ENCODE measurements at regions not wholly inside any gene's neighbourhood (a gene's known extent, or its start where the extent isn't known, plus 50 kb on each side); places are given as distances from the start of the nearest gene placed in this dataset.

GRCh38 chr6:40701352-40702007 is 114.3 kb upstream of the LRFN2 start:
- Histone ChIP-seq H3K4me3 (replicated peaks in 1 of 2; ENCODE audit: low read depth in 1 of 2, low read length in 2 of 2) (no peak overlapping the region), H4K20me1 (ENCODE audit: insufficient read depth) (no peaks in the 10 kb centered on the region), H3K9me2 (ENCODE audit: insufficient read depth) (no peaks in the 10 kb centered on the region), H3K27me3 (ENCODE audit: insufficient read depth, low read length) (peaks cover 41% of the 10 kb centered on the region), H3K4me1 (ENCODE audit: control insufficient read depth in 1 of 2, insufficient read depth in 2 of 2, low read length in 2 of 2) (no peaks in the 10 kb centered on the region), H3K4me2 (ENCODE audit: low read length) (no peak overlapping the region), H3K27ac (ENCODE audit: low read depth, low read length) (no peak overlapping the region), H3K9ac (ENCODE audit: low read length) (no peak overlapping the region), H2AFZ (ENCODE audit: low read depth, low read length, poor library complexity, severe bottlenecking) (no peak overlapping the region), H3K36me3 (ENCODE audit: control insufficient read depth in 1 of 2, insufficient read depth in 2 of 2, low read length in 2 of 2) (no peaks in the 10 kb centered on the region), H3K9me3 (ENCODE audit: control insufficient read depth in 1 of 2, insufficient read depth in 1 of 2, low read depth in 1 of 2, low read length in 2 of 2) (no peaks in the 10 kb centered on the region), H3K79me2 (ENCODE audit: insufficient read depth, low read length) (no peaks in the 10 kb centered on the region)
- ChIA-PET RAD21 (ENCODE audit: low non-redundant PET in 1 of 2, low total read pairs in 2 of 2, uncharacterized antibody in 2 of 2, unreplicated experiment in 2 of 2) (no interaction called here), CTCF (no interaction called here), POLR2A (no interaction called here)
- DNase-seq (ENCODE audit: low read depth, low spot score) (no peak), ATAC-seq (no peak)
- intact Hi-C loops (cut with micrococcal nuclease): no loop called here
- BruUV-seq (replicated peaks): no TSS peak
- TF ChIP-seq JUND (IDR thresholded peaks at IDR 0.05): no peak
- no peak for TF ChIP-seq ELF1 (IDR thresholded peaks at IDR 0.05; ENCODE audit: borderline replicate concordance, low read depth)
- no peak for TF ChIP-seq CEBPB (IDR thresholded peaks at IDR 0.05; ENCODE audit: low read depth)
- TF ChIP-seq POLR2A (IDR thresholded peaks at IDR 0.05; ENCODE audit: borderline replicate concordance, extremely low read depth, insufficient read depth, insufficient read length): no peak
- no peak for TF ChIP-seq RAD21 (IDR thresholded peaks at IDR 0.05; ENCODE audit: low read depth)

GRCh38 chr6:40700006-40700580 is 112.9 kb upstream of the LRFN2 start:
- H3K79me2 ChIP-seq (ENCODE audit: insufficient read depth, low read length): no peaks in the 10 kb centered on the region
- no peaks in the 10 kb centered on the region for H3K36me3 ChIP-seq (ENCODE audit: control insufficient read depth in 1 of 2, insufficient read depth in 2 of 2, low read length in 2 of 2)
- no peak overlapping the region for H3K27ac ChIP-seq (ENCODE audit: low read depth, low read length)
- no peak overlapping the region for H3K9ac ChIP-seq (ENCODE audit: low read length)
- H2AFZ ChIP-seq (ENCODE audit: low read depth, low read length, poor library complexity, severe bottlenecking): no peak overlapping the region
- H3K27me3 ChIP-seq (ENCODE audit: insufficient read depth, low read length): peaks cover 49% of the 10 kb centered on the region
- no peaks in the 10 kb centered on the region for H3K9me2 ChIP-seq (ENCODE audit: insufficient read depth)
- no peaks in the 10 kb centered on the region for H3K4me1 ChIP-seq (ENCODE audit: control insufficient read depth in 1 of 2, insufficient read depth in 2 of 2, low read length in 2 of 2)
- ATAC-seq: no peak
- H3K9me3 ChIP-seq (ENCODE audit: control insufficient read depth in 1 of 2, insufficient read depth in 1 of 2, low read depth in 1 of 2, low read length in 2 of 2): no peaks in the 10 kb centered on the region
- H3K4me2 ChIP-seq (ENCODE audit: low read length): no peak overlapping the region
- CTCF ChIA-PET: no interaction called here
- DNase-seq (ENCODE audit: low read depth, low spot score): no peak
- BruUV-seq (replicated peaks): no TSS peak
- H3K4me3 ChIP-seq (replicated peaks in 1 of 2; ENCODE audit: low read depth in 1 of 2, low read length in 2 of 2): no peak overlapping the region
- RAD21 ChIA-PET (ENCODE audit: low non-redundant PET in 1 of 2, low total read pairs in 2 of 2, uncharacterized antibody in 2 of 2, unreplicated experiment in 2 of 2): no interaction called here
- POLR2A ChIA-PET: no interaction called here
- intact Hi-C loops (cut with micrococcal nuclease): no loop called here
- no peaks in the 10 kb centered on the region for H4K20me1 ChIP-seq (ENCODE audit: insufficient read depth)
- TF ChIP-seq ATF3 (IDR thresholded peaks at IDR 0.05): no peak
- no peak for TF ChIP-seq ZNF274 (IDR thresholded peaks at IDR 0.05; ENCODE audit: low read depth, low read length)
- TF ChIP-seq EZH2phosphoT487 (IDR thresholded peaks at IDR 0.05; ENCODE audit: borderline replicate concordance): no peak
- no peak for TF ChIP-seq POLR2A (IDR thresholded peaks at IDR 0.05; ENCODE audit: borderline replicate concordance, extremely low read depth, insufficient read depth, insufficient read length)
- TF ChIP-seq ZFX (IDR thresholded peaks at IDR 0.05): no peak
- TF ChIP-seq SRF (IDR thresholded peaks at IDR 0.05; ENCODE audit: low read depth): no peak
- TF ChIP-seq ZBTB33 (IDR thresholded peaks at IDR 0.05; ENCODE audit: extremely low read depth, insufficient replicate concordance, low read length): no peak
- no peak for TF ChIP-seq CBX3 (IDR thresholded peaks at IDR 0.05; ENCODE audit: low read depth)
- no peak for TF ChIP-seq CEBPB (IDR thresholded peaks at IDR 0.05; ENCODE audit: low read depth)
- no peak for TF ChIP-seq SIN3A (IDR thresholded peaks at IDR 0.05; ENCODE audit: low read depth)
- TF ChIP-seq FOSL1 (IDR thresholded peaks at IDR 0.05; ENCODE audit: low read depth): no peak
- TF ChIP-seq CTCF (IDR thresholded peaks at IDR 0.05 in 2 of 3, conservative IDR thresholded peaks at IDR 0.05 in 1 of 3; ENCODE audit: borderline replicate concordance in 1 of 3, insufficient read depth in 1 of 3, low read depth in 2 of 3, low read length in 2 of 3): no peak
- TF ChIP-seq EGR1 (IDR thresholded peaks at IDR 0.05; ENCODE audit: low read depth): no peak
- TF ChIP-seq SP1 (IDR thresholded peaks at IDR 0.05; ENCODE audit: low read depth): no peak
- no peak for TF ChIP-seq RAD21 (IDR thresholded peaks at IDR 0.05; ENCODE audit: low read depth)
- TF ChIP-seq MAX (IDR thresholded peaks at IDR 0.05): no peak
- TF ChIP-seq JUND (IDR thresholded peaks at IDR 0.05): no peak

Data from HCT116 (cell line).